ENCODE measurements at regions not wholly inside any gene's neighbourhood (a gene's known extent, or its start where the extent isn't known, plus 50 kb on each side); places are given as distances from the start of the nearest gene placed in this dataset.

DNA sequence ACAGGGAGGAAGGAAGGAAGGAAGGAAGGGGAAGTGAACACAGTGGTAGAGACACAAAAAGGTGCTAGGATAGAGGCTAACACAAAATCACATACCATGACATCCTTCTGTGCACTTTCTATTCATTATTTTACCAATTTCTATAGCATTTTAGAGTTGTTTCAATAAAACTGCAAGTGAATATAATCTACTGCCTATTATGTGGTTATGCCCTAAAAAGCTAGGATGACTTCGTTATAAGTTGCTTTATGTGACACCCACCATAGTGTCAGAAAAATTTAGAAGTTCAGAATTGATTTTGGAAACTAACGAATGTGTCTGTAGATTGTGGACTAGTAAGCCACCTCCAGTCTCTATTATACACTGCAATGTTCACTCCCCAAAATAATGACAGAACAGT, 59.4 kb upstream of the EDNRA start:
- TF ChIP-seq POLR2AphosphoS5 (IDR thresholded peaks at IDR 0.05), result no peak
- TF ChIP-seq, protein P1, sequence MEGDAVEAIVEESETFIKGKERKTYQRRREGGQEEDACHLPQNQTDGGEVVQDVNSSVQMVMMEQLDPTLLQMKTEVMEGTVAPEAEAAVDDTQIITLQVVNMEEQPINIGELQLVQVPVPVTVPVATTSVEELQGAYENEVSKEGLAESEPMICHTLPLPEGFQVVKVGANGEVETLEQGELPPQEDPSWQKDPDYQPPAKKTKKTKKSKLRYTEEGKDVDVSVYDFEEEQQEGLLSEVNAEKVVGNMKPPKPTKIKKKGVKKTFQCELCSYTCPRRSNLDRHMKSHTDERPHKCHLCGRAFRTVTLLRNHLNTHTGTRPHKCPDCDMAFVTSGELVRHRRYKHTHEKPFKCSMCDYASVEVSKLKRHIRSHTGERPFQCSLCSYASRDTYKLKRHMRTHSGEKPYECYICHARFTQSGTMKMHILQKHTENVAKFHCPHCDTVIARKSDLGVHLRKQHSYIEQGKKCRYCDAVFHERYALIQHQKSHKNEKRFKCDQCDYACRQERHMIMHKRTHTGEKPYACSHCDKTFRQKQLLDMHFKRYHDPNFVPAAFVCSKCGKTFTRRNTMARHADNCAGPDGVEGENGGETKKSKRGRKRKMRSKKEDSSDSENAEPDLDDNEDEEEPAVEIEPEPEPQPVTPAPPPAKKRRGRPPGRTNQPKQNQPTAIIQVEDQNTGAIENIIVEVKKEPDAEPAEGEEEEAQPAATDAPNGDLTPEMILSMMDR (IDR thresholded peaks at IDR 0.05), result no peak
- no peak for TF ChIP-seq POLR2A (IDR thresholded peaks at IDR 0.05)
